Lower leg skin (tissue), 3 donors: ENCODE measurements at regions not wholly inside any gene's neighbourhood (a gene's known extent, or its start where the extent isn't known, plus 50 kb on each side); places are given as distances from the start of the nearest gene placed in this dataset.

Experiments
- CTCF ChIP-seq, 3 donors: fragments of 450-650 bp; IDR thresholded peaks; one replicate each; pipeline ENCODE4 v1.5.1; 2016; ENCODE audit warnings: antibody characterized with exemption in 3 of 3, mild to moderate bottlenecking in 3 of 3, moderate library complexity in 2 of 3
- POLR2A ChIP-seq, 2 donors: fragments of 450-650 bp; IDR thresholded peaks; one replicate each; pipeline ENCODE4 v1.6.1; 2016 to 2017; ENCODE audit warnings: antibody characterized with exemption in 2 of 2, mild to moderate bottlenecking in 1 of 2, moderate library complexity in 1 of 2

GRCh38 chr16:8158051-8158450, 432.3 kb downstream of the TMEM114 start:
- TF ChIP-seq POLR2A (IDR thresholded peaks at IDR 0.05) (no peak), CTCF (IDR thresholded peaks at IDR 0.05) (no peak)
